Mesothelial cell of epicardium (in vitro differentiated cells): ENCODE measurements at regions not wholly inside any gene's neighbourhood (a gene's known extent, or its start where the extent isn't known, plus 50 kb on each side); places are given as distances from the start of the nearest gene placed in this dataset.
A peak's percentile ranks its signal among the peaks of the same experiment; 100 is the strongest.

Experiments
- DNase-seq, 2 experiments: peaks; one replicate each; pipeline ENCODE4 v3.0.0; 2021; ENCODE audit warnings: low spot score in 2 of 2; ENCODE audit not compliant: unreplicated experiment in 2 of 2
- H3K27ac Mint-ChIP-seq: 2 replicates; pipeline ENCODE4 v1.8.0; 2021; ENCODE audit warnings: mixed read lengths
- H3K27me3 Mint-ChIP-seq: 2 replicates; pipeline ENCODE4 v1.8.0; 2021; ENCODE audit warnings: low read depth, mixed read lengths
- H3K36me3 Mint-ChIP-seq: 2 replicates; pipeline ENCODE4 v1.8.0; 2021; ENCODE audit warnings: mixed read lengths
- H3K4me1 Mint-ChIP-seq: 2 replicates; pipeline ENCODE4 v1.8.0; 2021; ENCODE audit warnings: mixed read lengths
- H3K4me3 Mint-ChIP-seq: 2 replicates; pipeline ENCODE4 v1.8.0; 2021; ENCODE audit warnings: mild to moderate bottlenecking, moderate library complexity, mixed read lengths
- H3K9me3 Mint-ChIP-seq: 2 replicates; pipeline ENCODE4 v1.8.0; 2021; ENCODE audit warnings: mixed read lengths
- TF ChIP-seq, protein P1 (sequence below): fragments of 200-600 bp; sonication (generic); IDR thresholded peaks from one replicate; pipeline ENCODE4 v1.5.0; 2021; ENCODE audit warnings: antibody characterized with exemption; ENCODE audit not compliant: unreplicated experiment

DNA sequence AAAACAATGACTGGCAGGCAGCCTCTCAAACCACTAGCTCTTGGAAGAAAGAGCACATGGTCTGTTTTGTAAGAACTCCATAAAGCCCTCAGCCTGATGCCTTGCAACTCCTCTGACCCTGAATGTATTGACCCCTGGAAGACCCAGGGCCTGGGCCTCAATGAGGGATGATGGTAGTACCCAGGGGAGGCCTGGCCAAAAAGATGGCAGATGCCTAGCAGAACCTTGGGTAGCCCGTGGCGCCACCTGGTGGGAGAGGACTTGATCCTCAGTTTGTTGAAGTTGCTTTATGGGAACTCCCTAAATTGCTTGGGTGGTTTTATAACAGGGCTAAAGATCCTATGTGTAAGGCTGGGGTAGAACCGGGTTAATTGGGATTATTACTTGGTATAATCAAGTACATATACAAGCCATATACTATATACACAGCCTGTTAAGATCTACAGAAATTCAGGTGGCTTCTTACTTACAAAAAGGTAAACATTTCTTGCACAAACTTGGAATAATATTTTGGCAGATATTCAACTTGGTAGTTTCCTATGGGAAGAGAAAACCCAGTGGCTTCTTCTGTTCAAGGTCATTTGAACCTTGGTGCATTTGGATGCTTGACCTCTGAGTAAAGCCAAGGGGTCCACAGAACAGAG is 95.8 kb upstream of the CACUL1 start:
- Mint-ChIP-seq H3K27me3 (peaks cover 3% of the 10 kb centered on the region), H3K4me1 (peaks cover 7% of the 10 kb centered on the region), H3K36me3 (no peaks in the 10 kb centered on the region), H3K27ac (no peak overlapping the region), H3K9me3 (no peaks in the 10 kb centered on the region), H3K4me3 (no peak overlapping the region)
- DNase-seq, result peak in 1 of 2 experiments; percentile 66
- TF ChIP-seq, protein P1, sequence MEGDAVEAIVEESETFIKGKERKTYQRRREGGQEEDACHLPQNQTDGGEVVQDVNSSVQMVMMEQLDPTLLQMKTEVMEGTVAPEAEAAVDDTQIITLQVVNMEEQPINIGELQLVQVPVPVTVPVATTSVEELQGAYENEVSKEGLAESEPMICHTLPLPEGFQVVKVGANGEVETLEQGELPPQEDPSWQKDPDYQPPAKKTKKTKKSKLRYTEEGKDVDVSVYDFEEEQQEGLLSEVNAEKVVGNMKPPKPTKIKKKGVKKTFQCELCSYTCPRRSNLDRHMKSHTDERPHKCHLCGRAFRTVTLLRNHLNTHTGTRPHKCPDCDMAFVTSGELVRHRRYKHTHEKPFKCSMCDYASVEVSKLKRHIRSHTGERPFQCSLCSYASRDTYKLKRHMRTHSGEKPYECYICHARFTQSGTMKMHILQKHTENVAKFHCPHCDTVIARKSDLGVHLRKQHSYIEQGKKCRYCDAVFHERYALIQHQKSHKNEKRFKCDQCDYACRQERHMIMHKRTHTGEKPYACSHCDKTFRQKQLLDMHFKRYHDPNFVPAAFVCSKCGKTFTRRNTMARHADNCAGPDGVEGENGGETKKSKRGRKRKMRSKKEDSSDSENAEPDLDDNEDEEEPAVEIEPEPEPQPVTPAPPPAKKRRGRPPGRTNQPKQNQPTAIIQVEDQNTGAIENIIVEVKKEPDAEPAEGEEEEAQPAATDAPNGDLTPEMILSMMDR, result peak; percentile 57

DNA sequence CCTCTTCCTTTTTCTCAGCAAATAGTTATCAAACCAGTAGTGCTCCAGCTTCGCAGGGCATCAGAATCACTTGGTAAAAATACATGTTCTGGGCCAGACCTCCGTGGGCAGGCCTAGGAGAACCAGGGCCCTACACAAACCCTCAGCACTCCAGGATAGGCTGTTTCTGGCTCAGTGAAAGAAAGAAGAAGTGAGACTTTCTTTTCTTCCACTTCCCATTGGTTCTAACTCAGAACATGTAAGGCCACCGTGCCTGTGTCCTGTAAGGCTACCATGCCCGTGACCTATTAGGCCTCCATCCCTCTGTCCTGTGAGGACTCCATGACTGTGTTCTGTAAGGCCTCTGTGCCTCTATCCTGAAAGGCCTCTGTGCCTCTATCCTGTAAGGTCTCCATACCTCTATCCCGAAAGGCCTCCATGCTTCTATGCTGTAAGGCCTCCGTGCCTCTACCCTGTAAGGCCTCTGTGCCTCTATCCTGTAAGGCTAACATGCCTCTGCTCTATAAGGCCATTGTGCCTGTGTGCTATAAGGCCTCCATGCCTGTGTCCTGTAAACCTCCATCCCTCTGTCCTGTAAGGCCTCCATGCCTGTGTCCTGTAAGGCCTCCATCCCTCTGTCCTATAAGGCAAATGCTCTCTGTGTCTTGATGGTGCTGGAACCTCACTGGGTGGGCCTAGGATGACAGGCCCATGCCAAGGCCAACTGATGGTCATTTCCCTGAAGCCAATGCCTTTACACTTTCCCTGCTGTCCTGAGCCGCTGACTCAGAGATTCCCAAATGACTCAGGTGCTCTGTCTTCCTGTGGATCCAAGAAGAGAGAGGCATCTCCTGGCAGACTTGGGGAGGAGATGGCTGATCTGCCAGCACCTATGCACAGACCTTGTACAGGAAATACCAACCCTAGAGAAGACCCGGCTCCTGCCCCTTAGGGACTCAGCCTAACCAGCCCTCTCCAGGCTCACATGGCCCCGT is 96.6 kb upstream of the CACUL1 start:
- Mint-ChIP-seq H3K9me3 (no peaks in the 10 kb centered on the region), H3K4me1 (no peaks in the 10 kb centered on the region), H3K27ac (no peak overlapping the region), H3K36me3 (no peaks in the 10 kb centered on the region), H3K27me3 (peaks cover 5% of the 10 kb centered on the region), H3K4me3 (no peak overlapping the region)
- DNase-seq, result no peak
- TF ChIP-seq, protein P1, result no peak

DNA sequence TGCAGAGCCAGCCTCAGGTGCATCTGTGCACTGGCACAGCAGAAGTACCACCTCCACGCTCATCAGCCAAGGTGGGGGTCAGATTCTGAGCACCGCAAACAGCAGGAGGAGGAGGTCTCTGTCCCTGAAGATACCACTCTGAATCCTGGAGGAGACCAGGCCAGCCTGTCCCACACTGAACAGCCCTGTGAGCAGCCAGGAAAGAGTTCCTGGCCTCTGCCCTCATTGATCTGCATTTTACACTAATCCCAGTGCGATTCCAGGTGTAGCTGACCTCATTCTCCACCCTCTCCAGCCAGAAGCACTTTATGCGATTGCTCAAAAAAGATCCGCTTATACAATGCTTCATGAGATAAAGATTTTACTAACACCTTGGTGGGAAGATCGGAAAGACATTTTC is 99.1 kb upstream of the CACUL1 start:
- no peak for DNase-seq
- Mint-ChIP-seq H3K4me3 (no peak overlapping the region), H3K9me3 (peaks cover 9% of the 10 kb centered on the region), H3K36me3 (no peaks in the 10 kb centered on the region), H3K4me1 (no peaks in the 10 kb centered on the region), H3K27ac (no peak overlapping the region), H3K27me3 (peaks cover 8% of the 10 kb centered on the region)
- TF ChIP-seq, protein P1, result no peak

DNA sequence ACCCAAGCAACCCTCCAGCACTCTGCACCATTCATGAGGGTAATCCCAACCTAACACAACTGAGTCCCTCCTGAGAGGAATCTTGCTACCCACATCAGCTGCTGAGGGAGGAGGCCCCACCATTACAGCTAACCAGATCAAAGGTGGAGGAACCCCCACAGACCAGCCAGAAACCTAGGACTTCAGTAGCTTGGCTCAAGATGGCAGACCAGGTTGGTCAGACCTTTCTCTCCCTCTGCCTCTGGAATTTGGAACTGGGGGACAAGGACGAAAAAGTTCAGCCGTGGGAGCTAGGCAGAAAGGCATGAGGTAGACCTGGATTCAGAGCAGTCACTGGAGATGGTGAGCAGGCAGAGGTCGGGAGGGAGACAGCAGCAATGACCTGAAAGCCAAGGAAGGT is 101.3 kb upstream of the CACUL1 start:
- Mint-ChIP-seq H3K4me1 (no peaks in the 10 kb centered on the region), H3K36me3 (no peaks in the 10 kb centered on the region), H3K4me3 (no peak overlapping the region), H3K27ac (no peak overlapping the region), H3K9me3 (peaks cover 9% of the 10 kb centered on the region), H3K27me3 (peaks cover 8% of the 10 kb centered on the region)
- no peak for DNase-seq
- TF ChIP-seq, protein P1, result no peak

DNA sequence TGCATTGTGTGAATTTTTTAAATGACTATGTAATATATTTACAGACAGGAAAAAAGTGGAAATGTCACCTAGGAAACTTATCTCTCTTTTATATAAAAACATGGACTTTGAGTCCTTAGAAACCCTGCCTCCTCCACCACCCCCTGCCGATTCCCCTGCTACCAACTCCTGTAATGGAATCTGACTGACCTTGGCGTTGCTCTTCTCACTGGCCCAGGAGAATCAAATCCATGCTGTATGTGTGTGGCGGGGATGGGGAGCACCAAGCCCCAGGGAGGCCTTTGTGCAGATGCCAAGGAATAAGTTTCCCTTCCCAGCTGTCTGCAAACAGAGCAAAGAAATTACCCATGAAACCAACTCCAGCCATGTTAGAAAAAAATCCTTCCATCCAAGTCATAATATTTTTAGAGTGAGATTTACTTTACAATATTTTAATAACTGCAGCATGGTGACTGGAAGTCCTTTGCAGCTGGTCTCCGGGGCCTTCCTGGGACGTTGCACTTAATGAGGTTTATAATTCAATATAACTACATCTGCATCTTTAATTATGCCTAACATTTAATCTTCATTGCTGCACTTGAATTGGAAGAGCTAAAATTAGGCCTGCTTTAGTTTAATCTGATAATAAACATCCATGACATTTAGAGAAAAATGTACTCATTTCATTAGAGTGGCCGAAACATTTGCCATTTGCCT is 111.4 kb upstream of the CACUL1 start:
- Mint-ChIP-seq H3K9me3 (peaks cover 12% of the 10 kb centered on the region), H3K27ac (no peak overlapping the region), H3K4me1 (peaks cover 19% of the 10 kb centered on the region), H3K4me3 (no peak overlapping the region), H3K36me3 (no peaks in the 10 kb centered on the region), H3K27me3 (peaks cover 5% of the 10 kb centered on the region)
- TF ChIP-seq, protein P1, result no peak
- DNase-seq, result no peak
